GM12878 (cell line): ENCODE measurements at regions not wholly inside any gene's neighbourhood (a gene's known extent, or its start where the extent isn't known, plus 50 kb on each side); places are given as distances from the start of the nearest gene placed in this dataset.

Source experiments
- DPF2 ChIP-seq: fragments of 450-650 bp; IDR thresholded peaks from 2 replicates; pipeline ENCODE4 v1.6.1; 2017; ENCODE audit warnings: mild to moderate bottlenecking
- EGR1 ChIP-seq, 2 experiments: IDR thresholded peaks; 1 replicate in 1 of 2; 2 replicates in 1 of 2; pipeline ENCODE4 v1.6.1; 2011 to 2012; ENCODE audit warnings: low read depth in 2 of 2, low read length in 2 of 2, borderline replicate concordance in 1 of 2, mild to moderate bottlenecking in 1 of 2, moderate library complexity in 1 of 2
- EP300 ChIP-seq, 2 experiments: fragments of 150-350 bp in 1 of 2; IDR thresholded peaks; 2 replicates each; pipeline ENCODE4 v1.6.1; 2011 to 2012; ENCODE audit warnings: low read depth in 2 of 2, low read length in 2 of 2, borderline replicate concordance in 1 of 2, improper control_type of control experiment in 1 of 2, inconsistent platforms in 1 of 2; ENCODE audit not compliant: control insufficient read depth in 1 of 2
- JUND ChIP-seq: IDR thresholded peaks from 2 replicates; pipeline ENCODE4 v1.6.1; 2012; ENCODE audit warnings: low read depth, mild to moderate bottlenecking, low read length, improper control_type of control experiment, moderate library complexity
- RAD21 ChIP-seq: IDR thresholded peaks from 2 replicates; pipeline ENCODE4 v1.6.1; 2011; ENCODE audit warnings: mild to moderate bottlenecking, low read depth, low read length, moderate library complexity; ENCODE audit not compliant: insufficient read depth
- SPI1 ChIP-seq: IDR thresholded peaks from 2 replicates; pipeline ENCODE4 v1.6.1; 2011; ENCODE audit warnings: low read depth, mild to moderate bottlenecking, low read length, moderate library complexity, borderline replicate concordance; ENCODE audit not compliant: insufficient read depth
- TF ChIP-seq, protein P1 (sequence below): IDR thresholded peaks from 2 replicates; pipeline ENCODE4 v1.6.1; 2012; ENCODE audit warnings: low read depth, low read length, improper control_type of control experiment

GRCh38 chr1:79762461-79762860 lies 755.9 kb upstream of the ADGRL4 start:
- TF ChIP-seq DPF2 (no peak), EP300 (IDR thresholded peaks at IDR 0.05; ENCODE audit: borderline replicate concordance in 1 of 2, control insufficient read depth in 1 of 2, low read depth in 2 of 2, low read length in 2 of 2) (no peak), RAD21 (no peak), EGR1 (IDR thresholded peaks at IDR 0.05; ENCODE audit: borderline replicate concordance in 1 of 2, low read depth in 2 of 2, low read length in 2 of 2) (no peak), SPI1 (no peak), JUND (no peak)
- TF ChIP-seq, protein P1, sequence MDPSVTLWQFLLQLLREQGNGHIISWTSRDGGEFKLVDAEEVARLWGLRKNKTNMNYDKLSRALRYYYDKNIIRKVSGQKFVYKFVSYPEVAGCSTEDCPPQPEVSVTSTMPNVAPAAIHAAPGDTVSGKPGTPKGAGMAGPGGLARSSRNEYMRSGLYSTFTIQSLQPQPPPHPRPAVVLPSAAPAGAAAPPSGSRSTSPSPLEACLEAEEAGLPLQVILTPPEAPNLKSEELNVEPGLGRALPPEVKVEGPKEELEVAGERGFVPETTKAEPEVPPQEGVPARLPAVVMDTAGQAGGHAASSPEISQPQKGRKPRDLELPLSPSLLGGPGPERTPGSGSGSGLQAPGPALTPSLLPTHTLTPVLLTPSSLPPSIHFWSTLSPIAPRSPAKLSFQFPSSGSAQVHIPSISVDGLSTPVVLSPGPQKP = no peak
